ENCODE measurements at regions not wholly inside any gene's neighbourhood (a gene's known extent, or its start where the extent isn't known, plus 50 kb on each side); places are given as distances from the start of the nearest gene placed in this dataset.

- intact Hi-C loops (cut with DNase I; ENCODE audit: low total_unique reads) = no loop called here
- Histone ChIP-seq H3K9me3 (no peaks in the 10 kb centered on the region), H3K27me3 (no peaks in the 10 kb centered on the region), H3K27ac (peak overlapping the region; percentile 37 to 61), H3K36me3 (no peaks in the 10 kb centered on the region), H3K4me3 (no peak overlapping the region), H3K4me1 (peaks cover 0 to 16% (median 0%) of the 10 kb centered on the region in 4 donors)
- DNase-seq = peak in 1 of 2 donors; percentile 28
- TF ChIP-seq CTCF (IDR thresholded peaks at IDR 0.05) = no peak
These were observed 121.0 kb upstream of the DIAPH2 start for GRCh38 chrX:96563646-96564045.

GRCh38 chrX:96564595-96564994, 120.0 kb upstream of the DIAPH2 start:
- intact Hi-C loops (cut with DNase I; ENCODE audit: low total_unique reads) = no loop called here
- no peaks in the 10 kb centered on the region for H3K9me3 ChIP-seq
- H3K36me3 ChIP-seq = no peaks in the 10 kb centered on the region
- DNase-seq = peak in 1 of 2 donors; percentile 19
- H3K27ac ChIP-seq = peak overlapping the region; percentile 17 to 57
- no peak for TF ChIP-seq CTCF (IDR thresholded peaks at IDR 0.05)
- no peak overlapping the region for H3K4me3 ChIP-seq
- no peaks in the 10 kb centered on the region for H3K27me3 ChIP-seq
- peaks cover 0 to 16% (median 0%) of the 10 kb centered on the region in 4 donors for H3K4me1 ChIP-seq

GRCh38 chrX:96566878-96567277, 117.8 kb upstream of the DIAPH2 start:
- H3K36me3 ChIP-seq = no peaks in the 10 kb centered on the region
- no peak for DNase-seq
- intact Hi-C loops (cut with DNase I; ENCODE audit: low total_unique reads) = no loop called here

GRCh38 chrX:96568071-96568470, 116.6 kb upstream of the DIAPH2 start:
- DNase-seq = no peak
- Histone ChIP-seq H3K4me1 (peaks cover 0 to 4% (median 0%) of the 10 kb centered on the region in 4 donors), H3K27me3 (no peaks in the 10 kb centered on the region), H3K4me3 (no peak overlapping the region), H3K27ac (no peak overlapping the region), H3K36me3 (no peaks in the 10 kb centered on the region), H3K9me3 (no peaks in the 10 kb centered on the region)
- TF ChIP-seq CTCF (IDR thresholded peaks at IDR 0.05) = no peak
- intact Hi-C loops (cut with DNase I; ENCODE audit: low total_unique reads) = no loop called here

More at GRCh38 chrX:96566878-96567277, 117.8 kb upstream of the DIAPH2 start:
- Histone ChIP-seq H3K27ac (no peak overlapping the region), H3K4me3 (no peak overlapping the region), H3K27me3 (no peaks in the 10 kb centered on the region), H3K4me1 (peaks cover 0 to 14% (median 0%) of the 10 kb centered on the region in 4 donors), H3K9me3 (no peaks in the 10 kb centered on the region)
- TF ChIP-seq CTCF (IDR thresholded peaks at IDR 0.05) = no peak

- no peaks in the 10 kb centered on the region for H3K9me3 ChIP-seq
- H3K27me3 ChIP-seq = no peaks in the 10 kb centered on the region
- H3K4me1 ChIP-seq = no peaks in the 10 kb centered on the region
- intact Hi-C loops (cut with DNase I; ENCODE audit: low total_unique reads) = no loop called here
- DNase-seq = no peak
- H3K4me3 ChIP-seq = no peak overlapping the region
- H3K27ac ChIP-seq = no peak overlapping the region
- TF ChIP-seq CTCF (IDR thresholded peaks at IDR 0.05) = no peak
- no peaks in the 10 kb centered on the region for H3K36me3 ChIP-seq
These were observed 115.6 kb upstream of the DIAPH2 start for GRCh38 chrX:96569034-96569433.

GRCh38 chrX:96575011-96575410, 109.6 kb upstream of the DIAPH2 start:
- Histone ChIP-seq H3K36me3 (no peaks in the 10 kb centered on the region), H3K4me1 (no peaks in the 10 kb centered on the region), H3K27ac (no peak overlapping the region), H3K9me3 (no peaks in the 10 kb centered on the region), H3K4me3 (no peak overlapping the region), H3K27me3 (no peaks in the 10 kb centered on the region)
- TF ChIP-seq CTCF (IDR thresholded peaks at IDR 0.05) = no peak
- intact Hi-C loops (cut with DNase I; ENCODE audit: low total_unique reads) = no loop called here
- no peak for DNase-seq

Data from tibial artery (tissue), 4 donors.